ENCODE measurements at regions not wholly inside any gene's neighbourhood (a gene's known extent, or its start where the extent isn't known, plus 50 kb on each side); places are given as distances from the start of the nearest gene placed in this dataset.

DNA sequence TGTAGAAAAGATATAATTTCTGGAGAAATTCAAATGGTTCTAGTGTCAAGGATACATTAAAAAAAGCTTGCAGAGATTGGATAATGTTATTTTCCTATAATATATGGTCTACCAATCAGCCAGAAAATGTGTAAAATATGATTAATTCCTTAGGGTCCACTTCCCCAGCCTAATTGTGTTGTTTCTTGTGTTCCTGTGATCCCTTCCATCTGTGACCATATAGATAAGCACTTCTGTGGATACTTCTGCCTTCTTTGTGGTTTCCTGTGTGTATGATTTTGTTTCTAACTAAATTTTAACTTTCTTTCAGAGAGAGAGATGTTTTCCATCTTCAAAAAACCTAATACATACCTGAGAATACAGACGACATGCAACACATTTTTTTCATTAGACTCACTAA is 367.1 kb upstream of the PIK3C3 start:
- H3K4me1 ChIP-seq (ENCODE audit: insufficient read depth, insufficient read length), result no peaks in the 10 kb centered on the region
- no peak for DNase-seq (ENCODE audit: low read depth, low spot score)
- H3K36me3 ChIP-seq (ENCODE audit: insufficient read depth, insufficient read length, low read length), result no peaks in the 10 kb centered on the region
- H3K27me3 ChIP-seq (ENCODE audit: insufficient read depth, insufficient read length), result no peaks in the 10 kb centered on the region
- no peak overlapping the region for H3K4me3 ChIP-seq (ENCODE audit: insufficient read length, low read depth)
- TF ChIP-seq YY1 (IDR thresholded peaks at IDR 0.05; ENCODE audit: insufficient read depth, insufficient read length), result no peak
- TF ChIP-seq SUZ12 (IDR thresholded peaks at IDR 0.05; ENCODE audit: extremely low read depth, insufficient read depth, insufficient read length), result no peak
- no peak for TF ChIP-seq ZNF274 (IDR thresholded peaks at IDR 0.05; ENCODE audit: low read depth, low read length)
- H3K9ac ChIP-seq (ENCODE audit: insufficient read length, low read depth), result no peak overlapping the region
- no peaks in the 10 kb centered on the region for H3K9me3 ChIP-seq (ENCODE audit: insufficient read depth, low read length)

- no peaks in the 10 kb centered on the region for H3K4me1 ChIP-seq (ENCODE audit: insufficient read depth, insufficient read length)
- H3K36me3 ChIP-seq (ENCODE audit: insufficient read depth, insufficient read length, low read length), result no peaks in the 10 kb centered on the region
- H3K9me3 ChIP-seq (ENCODE audit: insufficient read depth, low read length), result no peaks in the 10 kb centered on the region
- no peak for DNase-seq (ENCODE audit: low read depth, low spot score)
- no peaks in the 10 kb centered on the region for H3K27me3 ChIP-seq (ENCODE audit: insufficient read depth, insufficient read length)
- H3K9ac ChIP-seq (ENCODE audit: insufficient read length, low read depth), result no peak overlapping the region
- H3K4me3 ChIP-seq (ENCODE audit: insufficient read length, low read depth), result no peak overlapping the region
- TF ChIP-seq YY1 (IDR thresholded peaks at IDR 0.05; ENCODE audit: insufficient read depth, insufficient read length) (no peak), SUZ12 (IDR thresholded peaks at IDR 0.05; ENCODE audit: extremely low read depth, insufficient read depth, insufficient read length) (no peak), ZNF274 (IDR thresholded peaks at IDR 0.05; ENCODE audit: low read depth, low read length) (no peak)
These were observed 369.5 kb upstream of the PIK3C3 start for GRCh38 chr18:41585512-41585911.

DNA sequence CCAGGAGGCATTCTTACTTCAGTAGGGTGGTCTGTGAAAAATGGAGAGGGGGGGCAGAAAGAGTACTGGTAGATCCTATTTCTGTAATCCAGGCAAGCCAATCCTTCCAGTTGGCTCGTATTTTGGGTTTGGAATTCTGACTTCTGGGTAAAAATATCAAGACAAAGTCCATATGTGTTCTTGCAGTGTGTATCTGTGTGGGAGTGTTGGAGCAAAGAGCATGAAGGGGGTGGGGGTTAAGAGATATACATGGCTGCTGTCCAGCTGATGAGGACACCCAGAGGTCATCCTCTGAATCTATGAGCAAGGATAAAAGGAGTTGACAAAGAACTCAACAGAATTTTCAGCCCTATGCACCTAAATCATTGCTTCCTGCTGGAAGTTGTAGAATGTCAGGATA is 375.8 kb upstream of the PIK3C3 start:
- TF ChIP-seq YY1 (IDR thresholded peaks at IDR 0.05; ENCODE audit: insufficient read depth, insufficient read length) (no peak), ZNF274 (IDR thresholded peaks at IDR 0.05; ENCODE audit: low read depth, low read length) (no peak), SUZ12 (IDR thresholded peaks at IDR 0.05; ENCODE audit: extremely low read depth, insufficient read depth, insufficient read length) (no peak)
- Histone ChIP-seq H3K9ac (ENCODE audit: insufficient read length, low read depth) (no peak overlapping the region), H3K9me3 (ENCODE audit: insufficient read depth, low read length) (no peaks in the 10 kb centered on the region), H3K4me1 (ENCODE audit: insufficient read depth, insufficient read length) (no peaks in the 10 kb centered on the region), H3K27me3 (ENCODE audit: insufficient read depth, insufficient read length) (no peaks in the 10 kb centered on the region), H3K36me3 (ENCODE audit: insufficient read depth, insufficient read length, low read length) (no peaks in the 10 kb centered on the region), H3K4me3 (ENCODE audit: insufficient read length, low read depth) (no peak overlapping the region)
- no peak for DNase-seq (ENCODE audit: low read depth, low spot score)

- Histone ChIP-seq H3K9ac (ENCODE audit: insufficient read length, low read depth) (no peak overlapping the region), H3K36me3 (ENCODE audit: insufficient read depth, insufficient read length, low read length) (no peaks in the 10 kb centered on the region), H3K9me3 (ENCODE audit: insufficient read depth, low read length) (no peaks in the 10 kb centered on the region), H3K27me3 (ENCODE audit: insufficient read depth, insufficient read length) (no peaks in the 10 kb centered on the region), H3K4me1 (ENCODE audit: insufficient read depth, insufficient read length) (no peaks in the 10 kb centered on the region), H3K4me3 (ENCODE audit: insufficient read length, low read depth) (no peak overlapping the region)
- no peak for TF ChIP-seq SUZ12 (IDR thresholded peaks at IDR 0.05; ENCODE audit: extremely low read depth, insufficient read depth, insufficient read length)
- no peak for TF ChIP-seq YY1 (IDR thresholded peaks at IDR 0.05; ENCODE audit: insufficient read depth, insufficient read length)
- no peak for TF ChIP-seq ZNF274 (IDR thresholded peaks at IDR 0.05; ENCODE audit: low read depth, low read length)
- DNase-seq (ENCODE audit: low read depth, low spot score), result no peak
These were observed 377.5 kb upstream of the PIK3C3 start for GRCh38 chr18:41577529-41577928.

- Histone ChIP-seq H3K9me3 (ENCODE audit: insufficient read depth, low read length) (no peaks in the 10 kb centered on the region), H3K27me3 (ENCODE audit: insufficient read depth, insufficient read length) (no peaks in the 10 kb centered on the region), H3K9ac (ENCODE audit: insufficient read length, low read depth) (no peak overlapping the region), H3K36me3 (ENCODE audit: insufficient read depth, insufficient read length, low read length) (no peaks in the 10 kb centered on the region), H3K4me3 (ENCODE audit: insufficient read length, low read depth) (no peak overlapping the region), H3K4me1 (ENCODE audit: insufficient read depth, insufficient read length) (no peaks in the 10 kb centered on the region)
- TF ChIP-seq YY1 (IDR thresholded peaks at IDR 0.05; ENCODE audit: insufficient read depth, insufficient read length) (no peak), SUZ12 (IDR thresholded peaks at IDR 0.05; ENCODE audit: extremely low read depth, insufficient read depth, insufficient read length) (no peak)
- DNase-seq (ENCODE audit: low read depth, low spot score), result no peak
These were observed 378.4 kb upstream of the PIK3C3 start for GRCh38 chr18:41576643-41577042.

GRCh38 chr18:41569867-41570266 is 385.2 kb upstream of the PIK3C3 start:
- H3K27me3 ChIP-seq (ENCODE audit: insufficient read depth, insufficient read length), result no peaks in the 10 kb centered on the region
- H3K9me3 ChIP-seq (ENCODE audit: insufficient read depth, low read length), result no peaks in the 10 kb centered on the region
- no peaks in the 10 kb centered on the region for H3K4me1 ChIP-seq (ENCODE audit: insufficient read depth, insufficient read length)
- no peak for DNase-seq (ENCODE audit: low read depth, low spot score)
- no peak overlapping the region for H3K9ac ChIP-seq (ENCODE audit: insufficient read length, low read depth)
- TF ChIP-seq SUZ12 (IDR thresholded peaks at IDR 0.05; ENCODE audit: extremely low read depth, insufficient read depth, insufficient read length) (no peak), ZNF274 (IDR thresholded peaks at IDR 0.05; ENCODE audit: low read depth, low read length) (no peak), YY1 (IDR thresholded peaks at IDR 0.05; ENCODE audit: insufficient read depth, insufficient read length) (no peak)
- no peaks in the 10 kb centered on the region for H3K36me3 ChIP-seq (ENCODE audit: insufficient read depth, insufficient read length, low read length)
- no peak overlapping the region for H3K4me3 ChIP-seq (ENCODE audit: insufficient read length, low read depth)

DNA sequence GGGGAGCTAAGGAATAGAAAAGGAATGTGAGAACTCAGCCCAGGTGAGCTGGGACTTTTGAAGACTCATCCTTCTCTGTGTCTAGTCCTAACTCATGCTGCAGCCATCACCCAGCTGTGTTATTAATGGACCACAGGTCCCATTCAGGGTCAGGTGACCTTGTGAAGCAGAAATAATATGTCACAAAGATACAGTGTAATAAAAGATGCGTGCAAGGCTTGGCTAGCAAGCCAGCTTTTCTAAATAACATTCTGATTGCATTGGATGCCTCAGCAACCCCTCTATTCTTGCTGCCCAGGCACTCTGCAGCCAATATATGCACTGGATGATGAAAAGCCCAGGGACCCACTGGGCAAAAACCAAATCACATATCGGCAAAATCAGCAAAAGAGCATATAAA is 393.1 kb upstream of the PIK3C3 start:
- Histone ChIP-seq H3K4me3 (ENCODE audit: insufficient read length, low read depth) (no peak overlapping the region), H3K9ac (ENCODE audit: insufficient read length, low read depth) (no peak overlapping the region), H3K9me3 (ENCODE audit: insufficient read depth, low read length) (no peaks in the 10 kb centered on the region), H3K36me3 (ENCODE audit: insufficient read depth, insufficient read length, low read length) (peaks cover 3% of the 10 kb centered on the region), H3K27me3 (ENCODE audit: insufficient read depth, insufficient read length) (no peaks in the 10 kb centered on the region), H3K4me1 (ENCODE audit: insufficient read depth, insufficient read length) (no peaks in the 10 kb centered on the region)
- no peak for DNase-seq (ENCODE audit: low read depth, low spot score)
- TF ChIP-seq YY1 (IDR thresholded peaks at IDR 0.05; ENCODE audit: insufficient read depth, insufficient read length), result no peak
- no peak for TF ChIP-seq ZNF274 (IDR thresholded peaks at IDR 0.05; ENCODE audit: low read depth, low read length)
- no peak for TF ChIP-seq SUZ12 (IDR thresholded peaks at IDR 0.05; ENCODE audit: extremely low read depth, insufficient read depth, insufficient read length)

GRCh38 chr18:41558715-41559114 is 396.3 kb upstream of the PIK3C3 start:
- Histone ChIP-seq H3K9me3 (ENCODE audit: insufficient read depth, low read length) (no peaks in the 10 kb centered on the region), H3K27me3 (ENCODE audit: insufficient read depth, insufficient read length) (no peaks in the 10 kb centered on the region), H3K36me3 (ENCODE audit: insufficient read depth, insufficient read length, low read length) (peaks cover 3% of the 10 kb centered on the region), H3K9ac (ENCODE audit: insufficient read length, low read depth) (no peak overlapping the region), H3K4me3 (ENCODE audit: insufficient read length, low read depth) (no peak overlapping the region), H3K4me1 (ENCODE audit: insufficient read depth, insufficient read length) (no peaks in the 10 kb centered on the region)
- no peak for TF ChIP-seq SUZ12 (IDR thresholded peaks at IDR 0.05; ENCODE audit: extremely low read depth, insufficient read depth, insufficient read length)
- no peak for DNase-seq (ENCODE audit: low read depth, low spot score)

All from NT2/D1 (cell line).